NCI-H2227 (cell line): ENCODE measurements at regions not wholly inside any gene's neighbourhood (a gene's known extent, or its start where the extent isn't known, plus 50 kb on each side); places are given as distances from the start of the nearest gene placed in this dataset.
"Not testable (repeated sequence)": the region's sequence is repeated elsewhere in the genome, so short reads cannot be mapped to it uniquely, and the experiment has no call there.

Experiments
- DNase-seq: peaks from one replicate; lab custom pipeline; 2025; ENCODE audit not compliant: unreplicated experiment; lab: John Stamatoyannopoulos, UW

DNA sequence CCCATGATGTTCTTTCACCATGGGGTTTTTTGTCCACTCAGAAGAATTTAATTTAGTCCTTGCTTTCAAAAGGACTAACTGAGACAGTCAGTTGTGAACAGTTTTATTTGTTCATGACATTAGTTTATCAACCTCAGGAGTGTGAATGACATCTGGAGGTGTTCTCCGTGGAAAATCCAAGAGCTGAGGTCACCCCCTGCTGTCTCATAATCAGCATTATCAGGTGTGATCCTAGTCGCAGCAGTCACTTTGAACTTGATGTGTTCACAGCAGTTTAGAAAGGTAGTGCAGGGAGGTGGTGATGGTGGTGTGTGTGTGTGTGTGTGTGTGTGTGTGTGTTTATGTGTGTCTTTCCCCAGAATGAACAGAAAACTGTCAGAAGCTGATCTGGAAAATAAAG is 1760.8 kb upstream of the PCDH10 start:
- no peak for DNase-seq

DNA sequence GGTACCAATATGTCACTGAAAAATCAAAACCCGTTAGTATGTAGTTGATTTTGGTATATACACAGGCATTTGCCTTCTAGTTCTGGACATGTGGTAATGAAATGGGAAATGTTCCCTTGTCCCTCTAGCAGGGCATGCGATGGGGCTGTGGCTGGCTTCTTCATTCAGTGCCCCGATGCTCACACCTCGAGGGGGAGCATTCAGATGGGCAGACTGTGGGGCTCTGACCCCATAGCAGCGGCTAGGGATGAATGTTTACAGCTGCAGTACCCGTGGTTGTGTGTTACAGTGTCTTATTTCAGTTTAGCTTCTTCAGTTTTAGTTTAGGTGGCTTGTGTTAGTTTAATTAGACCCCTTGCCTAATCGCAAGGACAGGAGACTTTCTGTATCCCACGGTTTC is 1741.0 kb upstream of the PCDH10 start:
- no peak for DNase-seq

DNA sequence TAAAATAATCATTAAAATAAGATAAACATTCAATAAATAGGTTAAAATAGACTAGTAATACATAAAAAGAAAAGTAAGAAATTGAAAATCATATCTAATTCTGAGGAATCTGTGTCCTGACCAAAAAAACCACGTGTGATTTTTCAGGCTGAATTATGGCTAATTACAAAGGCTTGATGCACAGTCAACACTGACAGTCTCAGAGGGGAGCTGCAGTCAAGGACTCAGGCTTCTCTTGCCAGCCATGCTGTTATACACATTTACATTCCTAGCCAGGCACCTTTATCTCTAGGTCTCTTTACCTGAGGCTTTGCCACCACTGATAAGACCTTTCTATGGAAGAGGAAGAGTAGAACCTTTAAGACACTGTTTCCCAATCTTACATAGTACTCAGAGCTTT is 1737.7 kb upstream of the PCDH10 start:
- DNase-seq: no peak

DNA sequence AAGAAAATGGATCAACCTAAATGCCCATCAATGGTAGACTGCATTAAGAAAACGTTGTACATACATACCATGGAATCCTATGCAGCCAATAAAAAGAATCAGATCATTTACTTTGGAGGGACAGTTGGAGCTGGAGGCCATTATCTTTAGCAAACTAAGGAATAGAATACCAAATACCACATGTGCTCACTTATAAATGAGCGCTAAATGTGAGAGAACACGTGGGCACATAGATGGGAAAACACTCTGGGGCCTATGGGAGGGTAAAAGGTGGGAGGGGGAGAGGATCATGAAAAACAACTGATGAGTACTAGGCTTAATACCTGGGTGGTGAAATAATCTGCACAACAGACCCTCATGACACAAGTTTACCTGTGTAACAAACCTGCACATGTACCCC is 1729.9 kb upstream of the PCDH10 start:
- no peak for DNase-seq

DNA sequence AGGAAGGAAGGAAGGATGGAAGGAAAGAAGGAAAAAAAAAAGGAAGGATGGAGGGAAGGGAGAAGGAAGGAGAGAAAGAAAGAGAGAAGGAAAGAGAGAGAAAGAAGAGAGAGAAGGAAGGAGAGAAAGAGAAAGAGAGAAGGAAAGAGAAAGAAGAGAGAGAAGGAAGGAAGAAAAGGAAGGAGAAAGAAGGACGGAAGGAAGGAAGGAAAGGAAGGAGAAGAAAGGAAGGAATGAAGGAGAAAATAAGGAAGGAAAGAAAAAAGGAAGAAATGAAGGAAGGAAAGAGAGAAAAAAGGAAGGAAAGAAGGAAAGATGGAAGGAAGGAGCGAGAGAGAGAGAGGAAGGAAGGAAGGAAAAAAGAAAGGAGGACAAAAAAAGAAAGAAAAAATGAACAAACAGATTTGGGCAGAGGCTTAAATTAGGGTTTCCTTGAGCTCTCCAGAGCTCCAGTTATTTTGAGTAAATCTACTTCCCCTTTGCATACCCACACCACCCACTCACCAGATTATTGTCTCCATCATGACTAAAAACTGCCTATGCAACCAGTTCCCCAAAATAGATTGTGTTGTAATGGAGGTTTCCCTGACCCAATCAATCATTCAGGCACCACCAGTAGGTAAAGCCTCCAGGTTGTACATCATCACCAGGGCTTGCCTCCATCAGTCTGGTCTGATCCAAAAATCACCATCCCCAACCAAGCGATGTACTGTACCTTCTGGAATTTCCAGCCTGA is 1722.9 kb upstream of the PCDH10 start:
- no peak for DNase-seq

DNA sequence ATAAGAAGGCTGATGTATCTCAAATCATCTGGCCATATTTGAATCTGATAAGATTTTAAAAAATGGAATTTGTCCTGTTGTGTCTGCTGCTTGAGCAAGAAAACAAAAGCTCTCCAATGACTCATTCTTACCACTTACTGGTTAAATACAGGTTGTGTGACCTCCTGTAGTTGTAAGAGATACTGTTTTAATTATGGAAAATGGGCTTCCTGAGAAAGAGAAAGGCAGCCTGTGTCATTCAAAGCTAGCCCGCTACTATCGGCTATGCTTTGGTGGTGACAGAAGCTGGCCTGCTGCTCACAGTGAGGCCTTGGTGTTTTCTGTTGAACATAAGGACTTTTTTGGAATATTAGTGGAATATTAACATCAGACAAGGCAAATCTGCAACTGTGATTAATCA is 1722.1 kb upstream of the PCDH10 start:
- DNase-seq: no peak

DNA sequence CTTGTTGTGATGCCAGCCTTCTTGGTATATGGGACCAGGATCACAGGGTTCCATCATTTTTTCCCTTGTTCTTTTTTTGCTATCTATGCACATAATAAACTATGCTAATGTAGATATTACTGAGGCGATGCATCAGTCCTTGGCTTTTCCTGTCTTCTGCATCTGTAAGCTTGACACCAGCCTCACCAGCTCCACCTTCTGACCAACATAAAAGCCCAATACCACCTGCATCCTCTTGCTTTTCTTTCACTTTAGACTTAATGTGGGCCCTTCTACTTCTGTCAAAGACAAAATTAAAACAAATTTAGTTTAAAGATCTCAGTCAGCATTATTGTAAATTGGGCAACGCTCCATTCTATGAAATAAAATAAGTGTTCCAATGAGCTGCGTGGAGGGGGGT is 1718.8 kb upstream of the PCDH10 start:
- DNase-seq: no peak

DNA sequence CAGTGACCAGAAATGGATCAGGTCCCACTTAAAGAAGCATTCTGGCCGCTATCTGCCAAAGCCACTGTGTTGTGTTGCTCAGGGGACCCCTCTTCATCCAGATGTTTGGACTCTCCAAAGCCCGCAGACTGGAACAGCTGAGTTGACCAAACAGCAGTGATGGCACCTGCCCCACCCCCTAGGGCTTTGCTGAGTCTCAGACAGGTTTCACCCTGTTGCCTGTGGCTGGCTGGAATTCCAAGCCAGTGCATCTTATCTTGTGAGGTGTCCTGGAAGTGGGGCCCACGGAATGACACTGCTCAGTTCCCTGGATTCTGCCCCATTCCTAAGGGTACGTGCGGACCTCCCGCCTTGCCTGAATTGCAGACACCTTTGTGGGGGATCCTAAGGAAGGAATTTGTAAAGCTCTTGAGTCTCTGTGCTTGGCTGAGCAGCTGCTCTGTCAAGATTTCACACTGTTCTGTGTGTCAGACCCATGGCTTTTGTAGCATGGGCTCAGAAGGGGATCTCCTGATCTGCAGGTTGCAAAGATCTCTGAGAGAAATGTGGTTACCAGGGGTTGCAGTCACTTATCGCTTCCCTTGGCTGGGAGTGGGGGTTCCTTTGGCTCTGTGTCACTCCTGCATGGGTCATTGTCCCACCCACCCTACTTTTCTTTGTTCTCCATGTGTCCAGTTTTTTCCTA is 1707.9 kb upstream of the PCDH10 start:
- DNase-seq: no peak

DNA sequence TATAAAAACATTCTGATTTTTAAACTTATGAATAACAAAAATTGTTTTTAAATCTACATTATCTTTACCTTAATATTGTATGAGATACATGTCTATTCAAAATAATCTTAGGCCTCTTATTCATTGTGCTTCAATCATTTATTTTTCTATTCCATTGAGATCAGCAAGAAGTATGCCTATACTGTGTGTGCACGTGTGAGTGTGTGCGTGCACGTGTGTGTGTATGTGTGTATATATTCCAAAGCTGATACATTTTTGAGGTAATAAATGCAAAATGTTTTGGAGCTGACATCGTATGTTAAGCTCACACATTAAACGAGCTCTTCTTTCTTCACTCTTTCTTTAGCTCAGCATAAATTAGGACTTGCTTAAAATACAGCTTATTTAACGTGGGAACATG is 1701.2 kb upstream of the PCDH10 start:
- no peak for DNase-seq

DNA sequence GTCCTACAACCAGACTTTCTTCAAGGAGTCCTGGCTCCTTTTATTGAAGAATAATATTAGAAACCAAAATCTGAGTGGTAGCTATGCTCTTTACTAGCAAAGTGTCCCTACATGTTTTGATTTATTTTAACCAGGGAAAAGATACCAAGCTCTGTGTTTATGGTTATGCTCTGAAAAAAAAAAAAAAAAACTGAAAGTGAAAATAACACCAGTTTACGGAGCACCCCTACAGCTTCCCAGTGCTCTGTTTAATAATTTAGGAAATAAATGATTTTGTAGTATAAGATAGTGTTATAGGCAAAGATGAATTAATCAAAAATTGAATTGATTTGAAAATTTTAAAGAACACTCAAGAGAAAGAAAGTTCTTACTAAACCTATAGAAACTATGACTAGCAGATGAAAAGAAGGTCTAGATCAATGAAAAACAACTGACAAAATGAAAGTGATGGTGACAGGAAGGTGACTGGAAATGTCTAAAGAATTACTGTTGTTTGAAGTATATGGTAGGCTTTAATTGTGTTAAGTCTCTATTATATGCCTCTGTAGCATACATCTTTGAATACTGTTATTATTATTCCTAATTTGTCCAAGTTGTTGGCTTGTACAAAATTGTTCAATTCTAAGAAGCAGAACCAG is 1698.4 kb upstream of the PCDH10 start:
- DNase-seq: no peak

DNA sequence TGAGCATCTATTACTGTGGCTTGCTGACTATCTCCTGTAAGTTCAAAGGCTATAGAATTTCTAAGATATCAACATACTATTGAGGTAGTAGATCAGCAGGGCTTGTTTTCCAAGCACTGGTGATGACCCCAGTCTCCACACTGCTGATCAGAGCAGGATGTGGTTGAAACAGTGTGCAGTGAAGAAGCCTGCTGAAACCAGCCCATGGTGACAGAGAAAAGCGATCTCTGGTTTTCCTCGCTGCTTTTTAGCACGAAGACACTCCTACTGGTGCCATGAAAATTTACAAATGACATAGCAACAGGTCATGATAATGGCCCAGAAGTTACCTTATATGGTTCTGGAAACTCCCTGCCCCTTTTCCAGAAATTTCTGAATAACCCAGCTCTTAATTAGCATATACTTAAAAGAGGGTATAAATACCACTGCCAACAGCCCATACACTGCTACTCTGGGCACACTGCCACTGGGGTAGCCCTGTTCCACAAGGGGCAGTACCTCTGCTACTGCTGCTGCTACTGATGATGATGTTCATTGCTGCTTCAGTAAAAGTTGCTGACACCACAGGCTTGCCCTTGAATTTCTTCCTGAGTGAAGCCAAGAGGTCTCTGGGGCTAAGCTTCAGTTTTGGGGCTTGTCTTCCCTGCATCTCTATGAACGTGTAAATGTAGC is 1689.5 kb upstream of the PCDH10 start:
- no peak for DNase-seq

DNA sequence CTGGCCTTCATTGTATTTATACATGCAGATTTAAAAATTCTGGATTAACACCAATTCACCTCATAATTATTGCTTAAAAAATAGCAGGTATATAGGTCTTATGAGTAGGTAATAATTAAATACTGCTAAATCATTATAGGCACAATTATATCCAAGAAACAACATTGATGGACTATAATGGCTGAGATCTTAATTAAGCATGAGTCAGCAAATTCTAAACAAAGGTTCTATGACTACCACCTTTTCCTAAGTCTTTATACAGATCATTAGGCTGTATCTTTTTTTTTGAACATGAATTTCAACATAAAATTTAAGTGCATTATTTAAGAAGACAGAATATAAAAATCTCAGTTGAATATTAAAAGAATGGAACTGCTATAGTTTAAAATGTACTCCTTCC is 1678.7 kb upstream of the PCDH10 start:
- DNase-seq: no peak

DNA sequence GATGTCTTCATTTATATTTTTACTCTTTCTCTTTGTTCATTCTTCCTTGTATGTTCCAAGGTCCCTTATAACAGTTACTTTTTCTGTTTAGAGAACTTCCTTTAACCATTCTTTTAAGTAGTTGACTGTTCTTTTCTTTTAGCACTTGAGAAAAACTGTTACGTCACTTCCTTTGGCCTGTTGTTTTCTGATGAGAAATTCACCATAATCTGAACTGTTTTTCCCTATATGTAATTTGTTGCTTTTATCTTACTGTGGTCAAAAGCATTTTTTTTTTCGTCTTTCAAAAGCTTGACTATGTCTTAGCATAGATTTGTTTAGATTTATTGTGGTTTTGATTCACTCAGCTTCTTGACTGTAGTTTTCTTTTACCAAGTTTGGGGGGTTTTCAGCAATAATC is 1660.3 kb upstream of the PCDH10 start:
- no peak for DNase-seq

DNA sequence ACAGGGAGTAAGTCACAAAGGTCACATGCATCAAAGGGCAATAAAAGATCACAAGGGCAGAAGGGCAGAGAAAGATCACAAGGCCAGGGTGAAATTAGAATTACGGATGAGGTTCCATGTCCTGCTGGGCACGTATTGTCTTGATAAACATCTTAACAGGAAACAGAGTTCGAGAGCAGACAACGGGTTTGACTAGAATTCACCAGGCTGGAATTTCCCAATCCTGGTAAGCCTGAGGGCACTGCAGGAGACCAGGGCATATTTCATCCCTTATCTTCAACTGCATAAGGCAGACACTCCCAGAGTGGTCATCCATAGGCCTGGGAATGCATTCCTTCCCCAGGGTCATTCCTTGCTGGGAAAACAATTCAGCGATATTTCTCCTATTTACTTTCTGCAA is 1652.9 kb upstream of the PCDH10 start:
- not testable (repeated sequence) for DNase-seq

DNA sequence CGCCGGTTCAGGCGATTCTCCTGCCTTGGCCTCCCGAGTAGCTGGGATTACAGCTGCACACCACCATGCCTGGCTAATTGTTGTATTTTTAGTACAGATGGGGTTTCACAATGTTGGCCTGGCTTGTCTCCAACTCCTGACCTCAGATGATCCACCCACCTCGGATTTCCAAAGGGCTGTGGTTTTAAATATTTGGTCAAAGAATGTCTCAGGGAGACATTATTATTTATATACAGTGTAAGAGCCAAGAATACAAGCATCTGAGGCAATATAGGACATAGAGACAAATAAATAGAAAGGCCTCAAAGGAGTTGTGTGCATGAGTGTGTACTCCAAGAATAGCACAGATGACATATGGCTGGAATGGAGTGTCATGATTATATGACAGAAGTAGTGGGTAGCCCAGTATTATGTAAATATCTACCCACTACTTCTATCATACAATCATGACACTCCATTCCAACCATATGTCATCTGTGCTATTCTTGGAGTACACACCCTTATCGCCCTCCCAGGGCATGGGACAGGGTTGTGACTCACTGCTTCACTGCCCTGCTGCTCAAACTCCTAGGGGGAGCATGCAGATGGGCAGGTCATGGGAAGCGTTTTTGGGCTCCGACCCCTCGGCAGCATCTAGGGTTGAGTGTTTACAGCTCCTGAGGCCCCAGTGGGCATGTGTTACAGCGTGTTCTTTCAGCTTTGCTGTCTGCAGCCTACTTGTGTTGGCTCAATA is 1649.8 kb upstream of the PCDH10 start:
- no peak for DNase-seq

DNA sequence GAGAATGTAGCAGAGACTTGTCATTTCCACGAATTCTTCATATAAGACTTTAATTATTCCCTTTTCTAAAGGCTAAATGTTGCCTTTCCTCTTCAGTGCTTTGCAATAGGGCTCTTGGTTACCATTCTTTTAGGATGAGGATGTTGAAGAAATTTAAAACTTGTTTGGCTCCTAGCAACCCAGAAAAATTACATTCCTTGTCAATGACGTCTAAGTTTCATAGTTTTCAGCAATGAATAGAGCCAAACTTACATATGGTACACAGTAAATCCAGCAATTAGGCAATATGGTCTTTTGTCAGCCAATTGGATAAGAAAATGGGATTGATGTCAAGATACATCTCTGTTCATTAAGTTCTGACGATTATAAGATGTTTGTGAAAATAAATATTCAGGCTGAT is 1639.6 kb upstream of the PCDH10 start:
- DNase-seq: no peak

DNA sequence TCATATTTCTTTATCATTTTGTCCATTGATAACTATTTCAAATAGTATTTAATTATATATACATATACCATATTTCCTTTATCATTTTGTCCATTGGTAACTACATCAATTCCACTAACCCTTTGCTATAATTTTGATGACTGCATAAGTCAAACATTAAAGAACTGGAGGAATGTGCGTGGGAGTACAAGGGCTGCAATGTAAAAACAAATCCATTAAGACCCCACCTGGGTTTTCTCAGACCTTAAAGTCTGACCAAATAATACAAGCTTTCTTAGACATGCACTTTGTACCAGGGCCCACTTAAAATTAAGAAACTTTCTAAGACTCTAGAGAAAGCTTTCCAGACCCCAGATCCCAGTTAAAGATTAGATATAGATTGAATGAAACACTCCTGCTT is 1622.4 kb upstream of the PCDH10 start:
- DNase-seq: no peak

DNA sequence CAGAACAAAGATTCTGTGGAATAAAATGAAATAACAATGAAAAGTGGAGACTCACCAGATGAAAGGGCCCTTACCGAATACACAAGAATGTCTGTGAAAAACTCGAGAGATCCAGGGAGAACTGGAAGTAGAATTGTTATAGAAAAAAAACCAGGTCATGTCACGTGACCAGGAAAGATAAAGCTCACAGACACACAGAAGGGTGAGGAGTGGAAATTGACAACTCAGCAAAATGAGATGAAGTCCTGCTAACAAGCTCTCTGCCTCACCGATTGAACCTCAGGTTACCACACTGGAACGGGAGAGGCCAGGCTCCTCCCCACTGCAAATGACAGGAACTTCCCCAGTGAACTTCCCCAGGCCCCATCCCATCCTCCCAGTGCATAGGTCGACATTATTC is 1618.0 kb upstream of the PCDH10 start:
- DNase-seq: no peak

DNA sequence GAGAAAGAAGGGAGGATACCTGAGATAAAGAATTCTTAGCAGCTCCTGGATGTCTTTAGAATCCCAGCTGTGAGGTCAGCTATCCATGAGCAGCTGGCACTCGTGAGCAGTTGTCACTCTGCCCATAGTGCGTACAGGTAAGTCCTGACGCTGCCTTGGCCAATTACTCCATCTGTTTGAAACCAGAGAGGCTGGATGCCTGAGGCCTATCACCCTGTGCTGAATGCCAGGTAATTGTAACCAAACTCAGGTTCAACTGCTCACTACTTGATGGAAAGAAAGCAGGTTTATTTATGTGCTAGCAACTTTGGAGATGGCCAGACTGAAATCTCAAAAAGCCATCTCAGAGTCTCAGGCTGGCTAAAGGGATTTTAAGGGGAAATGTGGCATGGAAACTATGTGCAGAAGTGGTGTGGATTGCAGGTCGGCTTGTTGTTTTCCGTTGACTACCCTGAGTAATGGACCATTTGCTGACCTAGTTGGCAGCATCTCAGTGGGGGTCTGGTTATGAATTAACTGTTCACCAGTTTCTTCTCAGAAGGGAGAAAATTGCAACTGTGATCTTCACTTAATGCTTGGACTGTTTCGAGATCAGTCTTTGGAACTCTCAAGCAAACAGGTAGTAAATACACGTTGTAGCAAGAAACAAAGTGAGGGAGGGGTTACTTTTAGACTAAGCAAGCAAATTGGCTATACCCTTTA is 1614.0 kb upstream of the PCDH10 start:
- DNase-seq: no peak

DNA sequence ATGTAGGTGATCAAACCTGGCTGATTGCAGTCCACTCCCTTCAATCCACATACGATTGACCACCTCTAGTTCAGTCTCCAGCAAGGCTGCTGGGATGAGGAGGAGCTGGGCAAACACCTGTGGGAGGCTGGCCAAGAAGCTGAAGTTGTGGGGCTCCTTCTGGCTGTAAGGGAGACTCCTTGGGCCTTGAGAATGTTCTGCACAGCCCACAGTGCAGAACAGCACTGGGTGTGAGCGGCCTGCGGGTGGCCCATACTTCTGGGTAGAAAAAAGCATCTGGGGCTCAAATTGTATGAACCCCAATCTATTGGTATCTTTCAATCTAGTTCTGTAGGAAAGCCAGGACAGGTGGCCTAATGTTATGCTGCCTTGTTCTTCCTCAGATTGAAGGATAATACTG is 1608.8 kb upstream of the PCDH10 start:
- no peak for DNase-seq
